ENCODE measurements at regions not wholly inside any gene's neighbourhood (a gene's known extent, or its start where the extent isn't known, plus 50 kb on each side); places are given as distances from the start of the nearest gene placed in this dataset.
"Not testable (repeated sequence)": the region's sequence is repeated elsewhere in the genome, so short reads cannot be mapped to it uniquely, and the experiment has no call there.

GRCh38 chr1:199226163-199226562 is 587.3 kb downstream of the PTPRC start:
- no peaks in the 10 kb centered on the region for H3K9me3 ChIP-seq (ENCODE audit: control insufficient read depth in 2 of 2, low read length in 2 of 2)
- H3K9ac ChIP-seq (ENCODE audit: low read depth in 1 of 2, low read length in 2 of 2), result no peak overlapping the region
- H3K27ac ChIP-seq (ENCODE audit: low read depth in 2 of 2, low read length in 2 of 2), result no peak overlapping the region
- H3K4me3 ChIP-seq (ENCODE audit: low read length in 2 of 2), result no peak overlapping the region
- H3K36me3 ChIP-seq (ENCODE audit: control insufficient read depth in 2 of 2, insufficient read depth in 2 of 2, low read length in 2 of 2), result no peaks in the 10 kb centered on the region
- no peaks in the 10 kb centered on the region for H3K27me3 ChIP-seq (ENCODE audit: control insufficient read depth in 2 of 2, insufficient read depth in 2 of 2, low read length in 2 of 2)
- no peaks in the 10 kb centered on the region for H3K4me1 ChIP-seq (ENCODE audit: control insufficient read depth in 2 of 2, insufficient read depth in 2 of 2, low read length in 2 of 2)

DNA sequence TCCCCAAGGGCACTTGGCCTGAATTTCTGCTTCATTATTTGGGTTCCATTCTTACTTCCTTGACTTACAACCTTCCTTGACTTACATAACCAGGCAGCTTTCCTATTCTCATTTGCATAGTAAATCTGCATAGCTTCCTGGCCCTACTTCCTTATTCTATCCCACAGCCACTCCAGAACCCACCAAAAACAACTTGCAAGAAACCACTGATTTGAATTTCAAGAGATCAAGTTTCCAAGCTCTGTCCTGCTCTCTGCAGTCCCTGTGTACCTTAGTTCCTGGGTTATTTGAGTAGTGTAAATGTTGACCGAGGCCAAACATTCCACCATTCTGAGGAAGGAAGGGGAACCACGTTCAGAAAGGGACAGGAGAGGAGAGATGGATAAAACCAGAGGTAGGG is 603.3 kb downstream of the PTPRC start:
- no peak overlapping the region for H3K4me3 ChIP-seq (ENCODE audit: low read length in 2 of 2)
- no peak overlapping the region for H3K27ac ChIP-seq (ENCODE audit: low read depth in 2 of 2, low read length in 2 of 2)
- H3K36me3 ChIP-seq (ENCODE audit: control insufficient read depth in 2 of 2, insufficient read depth in 2 of 2, low read length in 2 of 2), result no peaks in the 10 kb centered on the region
- H3K4me1 ChIP-seq (ENCODE audit: control insufficient read depth in 2 of 2, insufficient read depth in 2 of 2, low read length in 2 of 2), result no peaks in the 10 kb centered on the region
- H3K9me3 ChIP-seq (ENCODE audit: control insufficient read depth in 2 of 2, low read length in 2 of 2), result no peaks in the 10 kb centered on the region
- H3K9ac ChIP-seq (ENCODE audit: low read depth in 1 of 2, low read length in 2 of 2), result no peak overlapping the region
- H3K27me3 ChIP-seq (ENCODE audit: control insufficient read depth in 2 of 2, insufficient read depth in 2 of 2, low read length in 2 of 2), result no peaks in the 10 kb centered on the region

GRCh38 chr1:199242601-199243000 is 603.8 kb downstream of the PTPRC start:
- no peaks in the 10 kb centered on the region for H3K27me3 ChIP-seq (ENCODE audit: control insufficient read depth in 2 of 2, insufficient read depth in 2 of 2, low read length in 2 of 2)

GRCh38 chr1:199243423-199244061 is 604.7 kb downstream of the PTPRC start:
- H3K4me3 ChIP-seq (ENCODE audit: low read length in 2 of 2), result no peak overlapping the region
- no peaks in the 10 kb centered on the region for H3K27me3 ChIP-seq (ENCODE audit: control insufficient read depth in 2 of 2, insufficient read depth in 2 of 2, low read length in 2 of 2)
- no peak overlapping the region for H3K9ac ChIP-seq (ENCODE audit: low read depth in 1 of 2, low read length in 2 of 2)
- no peaks in the 10 kb centered on the region for H3K36me3 ChIP-seq (ENCODE audit: control insufficient read depth in 2 of 2, insufficient read depth in 2 of 2, low read length in 2 of 2)
- no peaks in the 10 kb centered on the region for H3K9me3 ChIP-seq (ENCODE audit: control insufficient read depth in 2 of 2, low read length in 2 of 2)
- no peak overlapping the region for H3K27ac ChIP-seq (ENCODE audit: low read depth in 2 of 2, low read length in 2 of 2)
- H3K4me1 ChIP-seq (ENCODE audit: control insufficient read depth in 2 of 2, insufficient read depth in 2 of 2, low read length in 2 of 2), result no peaks in the 10 kb centered on the region

More at GRCh38 chr1:199242601-199243000, 603.8 kb downstream of the PTPRC start:
- Histone ChIP-seq H3K36me3 (ENCODE audit: control insufficient read depth in 2 of 2, insufficient read depth in 2 of 2, low read length in 2 of 2) (no peaks in the 10 kb centered on the region), H3K9ac (ENCODE audit: low read depth in 1 of 2, low read length in 2 of 2) (no peak overlapping the region), H3K4me1 (ENCODE audit: control insufficient read depth in 2 of 2, insufficient read depth in 2 of 2, low read length in 2 of 2) (no peaks in the 10 kb centered on the region), H3K27ac (ENCODE audit: low read depth in 2 of 2, low read length in 2 of 2) (no peak overlapping the region), H3K9me3 (ENCODE audit: control insufficient read depth in 2 of 2, low read length in 2 of 2) (no peaks in the 10 kb centered on the region), H3K4me3 (ENCODE audit: low read length in 2 of 2) (no peak overlapping the region)

GRCh38 chr1:199245946-199246345 is 607.1 kb downstream of the PTPRC start:
- Histone ChIP-seq H3K4me1 (ENCODE audit: control insufficient read depth in 2 of 2, insufficient read depth in 2 of 2, low read length in 2 of 2) (no peaks in the 10 kb centered on the region), H3K9ac (ENCODE audit: low read depth in 1 of 2, low read length in 2 of 2) (no peak overlapping the region), H3K4me3 (ENCODE audit: low read length in 2 of 2) (no peak overlapping the region), H3K27me3 (ENCODE audit: control insufficient read depth in 2 of 2, insufficient read depth in 2 of 2, low read length in 2 of 2) (no peaks in the 10 kb centered on the region), H3K36me3 (ENCODE audit: control insufficient read depth in 2 of 2, insufficient read depth in 2 of 2, low read length in 2 of 2) (no peaks in the 10 kb centered on the region), H3K9me3 (ENCODE audit: control insufficient read depth in 2 of 2, low read length in 2 of 2) (no peaks in the 10 kb centered on the region), H3K27ac (ENCODE audit: low read depth in 2 of 2, low read length in 2 of 2) (no peak overlapping the region)

DNA sequence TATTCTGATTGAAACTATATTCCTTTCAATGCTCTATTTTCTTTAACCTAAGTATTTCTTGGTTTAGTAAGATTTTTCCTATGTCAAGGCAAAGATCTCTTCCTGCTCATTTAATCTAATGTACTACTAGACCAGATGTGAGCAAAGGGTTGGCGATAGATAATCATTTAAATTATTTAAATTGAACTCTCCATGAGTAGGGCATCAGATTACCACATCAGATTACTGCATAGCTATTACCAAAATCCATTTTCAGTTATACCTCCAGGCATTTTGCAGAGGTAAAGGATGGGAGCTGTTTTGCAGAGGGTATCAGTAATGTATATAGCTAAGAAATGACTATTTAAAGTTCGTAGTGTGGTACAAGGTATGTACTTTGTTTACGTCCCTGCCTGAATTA is 607.9 kb downstream of the PTPRC start:
- Histone ChIP-seq H3K27ac (ENCODE audit: low read depth in 2 of 2, low read length in 2 of 2) (no peak overlapping the region), H3K4me3 (ENCODE audit: low read length in 2 of 2) (no peak overlapping the region), H3K9me3 (ENCODE audit: control insufficient read depth in 2 of 2, low read length in 2 of 2) (no peaks in the 10 kb centered on the region), H3K36me3 (ENCODE audit: control insufficient read depth in 2 of 2, insufficient read depth in 2 of 2, low read length in 2 of 2) (no peaks in the 10 kb centered on the region), H3K4me1 (ENCODE audit: control insufficient read depth in 2 of 2, insufficient read depth in 2 of 2, low read length in 2 of 2) (no peaks in the 10 kb centered on the region), H3K27me3 (ENCODE audit: control insufficient read depth in 2 of 2, insufficient read depth in 2 of 2, low read length in 2 of 2) (no peaks in the 10 kb centered on the region), H3K9ac (ENCODE audit: low read depth in 1 of 2, low read length in 2 of 2) (no peak overlapping the region)

DNA sequence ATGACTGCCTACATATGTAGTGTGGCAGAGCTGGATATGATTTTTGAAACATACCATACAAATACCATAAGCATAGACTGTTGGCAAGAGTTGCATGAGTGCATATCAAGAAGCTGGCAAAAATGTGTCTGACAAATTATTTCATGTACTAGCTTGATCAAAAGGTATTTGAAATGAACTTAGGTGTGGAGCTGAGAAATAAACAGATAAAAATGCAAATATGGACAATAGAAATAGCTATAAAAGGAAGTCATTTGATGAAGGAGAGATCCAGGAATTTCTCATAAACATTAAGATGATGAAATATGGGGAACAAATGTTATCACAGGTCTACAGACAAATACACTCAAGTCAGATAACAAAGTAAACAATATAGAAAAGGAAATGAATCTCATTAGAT is 609.1 kb downstream of the PTPRC start:
- Histone ChIP-seq H3K9ac (ENCODE audit: low read depth in 1 of 2, low read length in 2 of 2) (no peak overlapping the region), H3K27ac (ENCODE audit: low read depth in 2 of 2, low read length in 2 of 2) (no peak overlapping the region), H3K4me3 (ENCODE audit: low read length in 2 of 2) (no peak overlapping the region), H3K9me3 (ENCODE audit: control insufficient read depth in 2 of 2, low read length in 2 of 2) (no peaks in the 10 kb centered on the region), H3K4me1 (ENCODE audit: control insufficient read depth in 2 of 2, insufficient read depth in 2 of 2, low read length in 2 of 2) (no peaks in the 10 kb centered on the region), H3K27me3 (ENCODE audit: control insufficient read depth in 2 of 2, insufficient read depth in 2 of 2, low read length in 2 of 2) (no peaks in the 10 kb centered on the region), H3K36me3 (ENCODE audit: control insufficient read depth in 2 of 2, insufficient read depth in 2 of 2, low read length in 2 of 2) (no peaks in the 10 kb centered on the region)

DNA sequence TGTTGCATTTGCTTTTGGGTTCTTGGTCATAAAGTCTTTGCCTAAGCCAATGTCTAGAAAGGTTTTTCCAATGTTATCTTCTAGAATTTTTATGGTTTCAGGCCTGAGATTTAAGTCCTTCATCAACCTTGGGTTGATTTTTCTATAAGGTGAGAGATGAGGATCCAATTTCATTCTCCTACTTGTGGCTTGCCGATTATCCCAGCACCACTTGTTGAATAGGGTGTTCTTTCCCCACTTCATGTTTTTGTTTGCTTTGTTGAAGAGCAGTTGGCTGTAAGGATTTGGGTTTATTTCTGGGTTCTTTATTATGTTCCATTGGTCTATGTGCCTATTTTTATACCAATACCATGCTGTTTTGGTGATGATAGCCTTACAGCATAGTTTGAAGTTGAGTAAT is 615.2 kb downstream of the PTPRC start:
- H3K4me3 ChIP-seq (ENCODE audit: low read length in 2 of 2); H3K9me3 ChIP-seq (ENCODE audit: control insufficient read depth in 2 of 2, low read length in 2 of 2); H3K36me3 ChIP-seq (ENCODE audit: control insufficient read depth in 2 of 2, insufficient read depth in 2 of 2, low read length in 2 of 2); H3K27ac ChIP-seq (ENCODE audit: low read depth in 2 of 2, low read length in 2 of 2); H3K9ac ChIP-seq (ENCODE audit: low read depth in 1 of 2, low read length in 2 of 2); H3K4me1 ChIP-seq (ENCODE audit: control insufficient read depth in 2 of 2, insufficient read depth in 2 of 2, low read length in 2 of 2); H3K27me3 ChIP-seq (ENCODE audit: control insufficient read depth in 2 of 2, insufficient read depth in 2 of 2, low read length in 2 of 2): not testable (repeated sequence)

GRCh38 chr1:199261328-199261727 is 622.5 kb downstream of the PTPRC start:
- Histone ChIP-seq H3K9ac (ENCODE audit: low read depth in 1 of 2, low read length in 2 of 2) (no peak overlapping the region), H3K9me3 (ENCODE audit: control insufficient read depth in 2 of 2, low read length in 2 of 2) (no peaks in the 10 kb centered on the region), H3K4me1 (ENCODE audit: control insufficient read depth in 2 of 2, insufficient read depth in 2 of 2, low read length in 2 of 2) (no peaks in the 10 kb centered on the region), H3K4me3 (ENCODE audit: low read length in 2 of 2) (no peak overlapping the region), H3K27me3 (ENCODE audit: control insufficient read depth in 2 of 2, insufficient read depth in 2 of 2, low read length in 2 of 2) (no peaks in the 10 kb centered on the region), H3K27ac (ENCODE audit: low read depth in 2 of 2, low read length in 2 of 2) (no peak overlapping the region), H3K36me3 (ENCODE audit: control insufficient read depth in 2 of 2, insufficient read depth in 2 of 2, low read length in 2 of 2) (no peaks in the 10 kb centered on the region)

GRCh38 chr1:199264283-199264682 is 625.4 kb downstream of the PTPRC start:
- Histone ChIP-seq H3K4me1 (ENCODE audit: control insufficient read depth in 2 of 2, insufficient read depth in 2 of 2, low read length in 2 of 2) (no peaks in the 10 kb centered on the region), H3K9ac (ENCODE audit: low read depth in 1 of 2, low read length in 2 of 2) (no peak overlapping the region), H3K9me3 (ENCODE audit: control insufficient read depth in 2 of 2, low read length in 2 of 2) (no peaks in the 10 kb centered on the region), H3K27ac (ENCODE audit: low read depth in 2 of 2, low read length in 2 of 2) (no peak overlapping the region), H3K4me3 (ENCODE audit: low read length in 2 of 2) (no peak overlapping the region), H3K27me3 (ENCODE audit: control insufficient read depth in 2 of 2, insufficient read depth in 2 of 2, low read length in 2 of 2) (no peaks in the 10 kb centered on the region), H3K36me3 (ENCODE audit: control insufficient read depth in 2 of 2, insufficient read depth in 2 of 2, low read length in 2 of 2) (no peaks in the 10 kb centered on the region)

DNA sequence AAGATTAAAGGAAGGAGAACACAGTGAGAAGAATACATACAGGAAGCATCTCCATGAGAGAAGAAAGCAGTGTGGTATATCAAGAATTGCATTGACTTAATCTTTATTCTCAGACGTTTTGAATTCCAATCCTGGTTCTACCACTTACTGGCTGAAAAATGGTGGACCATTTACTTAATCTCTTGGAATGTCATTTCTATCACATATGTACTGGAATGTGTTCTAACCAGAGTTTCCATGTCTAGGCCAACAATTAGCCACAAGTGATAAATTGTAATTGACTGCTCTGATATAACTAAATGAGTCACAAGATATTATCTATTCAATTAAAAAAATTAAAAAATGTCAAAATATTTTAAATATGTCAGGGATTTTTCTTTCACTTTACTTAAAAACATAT is 626.1 kb downstream of the PTPRC start:
- Histone ChIP-seq H3K27me3 (ENCODE audit: control insufficient read depth in 2 of 2, insufficient read depth in 2 of 2, low read length in 2 of 2) (no peaks in the 10 kb centered on the region), H3K4me3 (ENCODE audit: low read length in 2 of 2) (no peak overlapping the region), H3K9ac (ENCODE audit: low read depth in 1 of 2, low read length in 2 of 2) (no peak overlapping the region), H3K36me3 (ENCODE audit: control insufficient read depth in 2 of 2, insufficient read depth in 2 of 2, low read length in 2 of 2) (no peaks in the 10 kb centered on the region), H3K4me1 (ENCODE audit: control insufficient read depth in 2 of 2, insufficient read depth in 2 of 2, low read length in 2 of 2) (no peaks in the 10 kb centered on the region), H3K9me3 (ENCODE audit: control insufficient read depth in 2 of 2, low read length in 2 of 2) (no peaks in the 10 kb centered on the region), H3K27ac (ENCODE audit: low read depth in 2 of 2, low read length in 2 of 2) (no peak overlapping the region)

Data from mucosa of rectum (tissue), 2 donors.